Small intestine (tissue), 7 donors: ENCODE measurements at regions not wholly inside any gene's neighbourhood (a gene's known extent, or its start where the extent isn't known, plus 50 kb on each side); places are given as distances from the start of the nearest gene placed in this dataset.

Experiments used
- DNase-seq, 2 donors: peaks; one replicate each; pipeline versions ENCODE4 v3.0.0 to v3.0.0-alpha.2; 2013
- FAIRE-seq: peaks from 2 replicates; lab custom pipeline; 2012; peaks lifted over from hg19 to GRCh38; lab: Jason Lieb, UNC
- H3K27ac ChIP-seq, 3 donors: one replicate each; pipeline ENCODE4 v1.5.1; 2013; ENCODE audit warnings: low read length in 2 of 3, mild to moderate bottlenecking in 2 of 3, control low read depth in 1 of 3, inconsistent platforms in 1 of 3, low read depth in 1 of 3, moderate library complexity in 1 of 3
- H3K27me3 ChIP-seq, 3 donors: one replicate each; pipeline ENCODE4 v1.6.1; 2013; ENCODE audit warnings: low read length in 3 of 3, inconsistent platforms in 1 of 3; ENCODE audit not compliant: control insufficient read depth in 3 of 3, insufficient read depth in 3 of 3
- H3K36me3 ChIP-seq, 3 donors: one replicate each; pipeline ENCODE4 v1.6.1; 2013; ENCODE audit warnings: low read length in 3 of 3, inconsistent platforms in 1 of 3, low read depth in 1 of 3, mild to moderate bottlenecking in 1 of 3, moderate library complexity in 1 of 3; ENCODE audit not compliant: control insufficient read depth in 3 of 3, insufficient read depth in 2 of 3
- H3K4me1 ChIP-seq, 3 donors: one replicate each; pipeline ENCODE4 v1.6.1; 2013; ENCODE audit warnings: low read length in 2 of 3, inconsistent platforms in 1 of 3, low read depth in 1 of 3, mild to moderate bottlenecking in 1 of 3, moderate library complexity in 1 of 3; ENCODE audit not compliant: control insufficient read depth in 3 of 3, insufficient read depth in 2 of 3
- H3K4me3 ChIP-seq, 3 donors: one replicate each; pipeline ENCODE4 v1.5.1; 2013; ENCODE audit warnings: low read length in 3 of 3, control low read depth in 1 of 3, inconsistent platforms in 1 of 3, low read depth in 1 of 3, mild to moderate bottlenecking in 1 of 3, moderate library complexity in 1 of 3
- H3K9me3 ChIP-seq, 2 donors: one replicate each; pipeline ENCODE4 v1.6.1; 2013; ENCODE audit warnings: low read depth in 1 of 2, low read length in 1 of 2; ENCODE audit not compliant: control insufficient read depth in 2 of 2, insufficient read depth in 1 of 2
- WGBS, 3 donors: extraction: QIAGEN DNeasy Blood & Tissue Kit; methylation state at CpG; one replicate each; pipeline ENCODE4 v1.1.7; 2013; 5-methylcytosine and 5-hydroxymethylcytosine counted together
- donor health status: healthy with polysubstance abuse.
- donor health status: control.
- donor health status: control.
- donor health status: Bipolar disorder and iron deficiency.
- donor health status: healthy.

- no peaks in the 10 kb centered on the region for H3K27me3 ChIP-seq
- no peak for DNase-seq
- no peaks in the 10 kb centered on the region for H3K36me3 ChIP-seq
- no peak overlapping the region for H3K4me3 ChIP-seq
- FAIRE-seq = no peak
- no peaks in the 10 kb centered on the region for H3K4me1 ChIP-seq
- no peak overlapping the region for H3K27ac ChIP-seq
- WGBS, 3 donors = 11 to 48% (median 40%) methylated on average over 1 of the region's 1 CpG
- H3K9me3 ChIP-seq = no peaks in the 10 kb centered on the region
Observed at GRCh38 chr3:104735691-104736090, 631.0 kb upstream of the ALCAM start.

- 75 to 82% (median 82%) methylated on average over 2 of the region's 2 CpGs for WGBS, 3 donors
- Histone ChIP-seq H3K27me3 (no peaks in the 10 kb centered on the region), H3K36me3 (no peaks in the 10 kb centered on the region), H3K27ac (no peak overlapping the region), H3K9me3 (no peaks in the 10 kb centered on the region), H3K4me3 (no peak overlapping the region), H3K4me1 (no peaks in the 10 kb centered on the region)
- no peak for FAIRE-seq
- DNase-seq = no peak
Observed at GRCh38 chr3:104738271-104738670, 628.4 kb upstream of the ALCAM start.

- no peak for FAIRE-seq
- no peaks in the 10 kb centered on the region for H3K9me3 ChIP-seq
- H3K27me3 ChIP-seq = no peaks in the 10 kb centered on the region
Observed at GRCh38 chr3:104740874-104741379, 625.8 kb upstream of the ALCAM start.

GRCh38 chr3:104742044-104742443, 624.7 kb upstream of the ALCAM start:
- Histone ChIP-seq H3K4me3 (no peak overlapping the region), H3K27me3 (no peaks in the 10 kb centered on the region), H3K9me3 (no peaks in the 10 kb centered on the region), H3K27ac (no peak overlapping the region), H3K36me3 (no peaks in the 10 kb centered on the region), H3K4me1 (no peaks in the 10 kb centered on the region)
- FAIRE-seq (no peak), DNase-seq (no peak)
- 67 to 74% (median 69%) methylated on average over 2 of the region's 2 CpGs for WGBS, 3 donors

More at GRCh38 chr3:104740874-104741379, 625.8 kb upstream of the ALCAM start:
- Histone ChIP-seq H3K4me1 (no peaks in the 10 kb centered on the region), H3K27ac (no peak overlapping the region), H3K4me3 (no peak overlapping the region), H3K36me3 (no peaks in the 10 kb centered on the region)
- DNase-seq = no peak
- WGBS, 3 donors = 64 to 85% (median 82%) methylated on average over 3 of the region's 3 CpGs

- DNase-seq (no peak), FAIRE-seq (no peak)
- Histone ChIP-seq H3K4me1 (no peaks in the 10 kb centered on the region), H3K9me3 (no peaks in the 10 kb centered on the region), H3K27ac (no peak overlapping the region), H3K4me3 (no peak overlapping the region), H3K36me3 (no peaks in the 10 kb centered on the region), H3K27me3 (no peaks in the 10 kb centered on the region)
- WGBS, 3 donors = 42 to 55% (median 52%) methylated on average over 3 of the region's 3 CpGs
Observed at GRCh38 chr3:104745313-104745712, 621.4 kb upstream of the ALCAM start.

- H3K27me3 ChIP-seq = no peaks in the 10 kb centered on the region
- no peaks in the 10 kb centered on the region for H3K9me3 ChIP-seq
- DNase-seq (no peak), FAIRE-seq (peak; percentile 47)
- H3K36me3 ChIP-seq = no peaks in the 10 kb centered on the region
- no peak overlapping the region for H3K27ac ChIP-seq
- no peaks in the 10 kb centered on the region for H3K4me1 ChIP-seq
- no peak overlapping the region for H3K4me3 ChIP-seq
Observed at GRCh38 chr3:104746056-104746455, 620.7 kb upstream of the ALCAM start.

- DNase-seq (no peak), FAIRE-seq (no peak)
- WGBS, 3 donors = 54 to 62% (median 59%) methylated on average over 4 of the region's 4 CpGs
- H3K9me3 ChIP-seq = no peaks in the 10 kb centered on the region
- no peak overlapping the region for H3K27ac ChIP-seq
- H3K36me3 ChIP-seq = no peaks in the 10 kb centered on the region
- H3K4me1 ChIP-seq = no peaks in the 10 kb centered on the region
- no peaks in the 10 kb centered on the region for H3K27me3 ChIP-seq
- no peak overlapping the region for H3K4me3 ChIP-seq
Observed at GRCh38 chr3:104750581-104750980, 616.1 kb upstream of the ALCAM start.

- WGBS, 3 donors = 90 to 97% (median 93%) methylated on average over 1 of the region's 1 CpG
- no peak overlapping the region for H3K4me3 ChIP-seq
- no peaks in the 10 kb centered on the region for H3K4me1 ChIP-seq
- no peaks in the 10 kb centered on the region for H3K36me3 ChIP-seq
- FAIRE-seq (no peak), DNase-seq (no peak)
- H3K27me3 ChIP-seq = no peaks in the 10 kb centered on the region
- no peaks in the 10 kb centered on the region for H3K9me3 ChIP-seq
- no peak overlapping the region for H3K27ac ChIP-seq
Observed at GRCh38 chr3:104755791-104756190, 610.9 kb upstream of the ALCAM start.

GRCh38 chr3:104763007-104763406, 603.7 kb upstream of the ALCAM start:
- Histone ChIP-seq H3K27me3 (no peaks in the 10 kb centered on the region), H3K27ac (no peak overlapping the region), H3K4me1 (no peaks in the 10 kb centered on the region), H3K4me3 (no peak overlapping the region), H3K36me3 (no peaks in the 10 kb centered on the region), H3K9me3 (no peaks in the 10 kb centered on the region)
- FAIRE-seq (no peak), DNase-seq (no peak)
